Calu3 (cell line): ENCODE measurements at regions not wholly inside any gene's neighbourhood (a gene's known extent, or its start where the extent isn't known, plus 50 kb on each side); places are given as distances from the start of the nearest gene placed in this dataset.

Experiments used
- BruUV-seq: library from RNA; stranded (reverse); fragments of 400-500 nt; replicated peaks from 2 replicates; lab custom pipeline; 2021; lab: Mats Ljungman, UMichigan
- CTCF ChIA-PET: fragments of 300-600 bp; sonication (Branson Sonifier 250); formaldehyde crosslinking; loops from one replicate; lab custom pipeline; 2022; ENCODE audit warnings: antibody characterized with exemption; lab: Charles Lee
- DNase-seq: peaks from one replicate; pipeline ENCODE4 v3.0.0; 2022
- H3K27ac Mint-ChIP-seq: one replicate; pipeline ENCODE4 v1.8.0; 2022; ENCODE audit warnings: mixed read lengths; ENCODE audit not compliant: unreplicated experiment
- H3K27me3 Mint-ChIP-seq: one replicate; pipeline ENCODE4 v1.8.0; 2022; ENCODE audit warnings: mixed read lengths; ENCODE audit not compliant: unreplicated experiment
- H3K36me3 Mint-ChIP-seq: one replicate; pipeline ENCODE4 v1.8.0; 2022; ENCODE audit warnings: mild to moderate bottlenecking, moderate library complexity, mixed read lengths; ENCODE audit not compliant: insufficient read depth, unreplicated experiment
- H3K4me1 Mint-ChIP-seq: one replicate; pipeline ENCODE4 v1.8.0; 2022; ENCODE audit warnings: mild to moderate bottlenecking, low read depth, mixed read lengths; ENCODE audit not compliant: unreplicated experiment
- H3K4me3 Mint-ChIP-seq: one replicate; pipeline ENCODE4 v1.8.0; 2022; ENCODE audit warnings: mild to moderate bottlenecking, low read depth, moderate library complexity, mixed read lengths; ENCODE audit not compliant: unreplicated experiment
- H3K9me3 Mint-ChIP-seq: one replicate; pipeline ENCODE4 v1.8.0; 2022; ENCODE audit warnings: low read depth, mixed read lengths; ENCODE audit not compliant: unreplicated experiment
- CTCF ChIP-seq: fragments of 200-600 bp; IDR thresholded peaks from one replicate; pipeline ENCODE4 v1.8.0; 2022; ENCODE audit warnings: antibody characterized with exemption; ENCODE audit not compliant: unreplicated experiment
- intact Hi-C: fragments of 100-400 bp; cut with micrococcal nuclease; formaldehyde crosslinking; loops from one replicate; pipeline ENCODE4 v1.10.0; 2022; ENCODE audit not compliant: unreplicated experiment

GRCh38 chr5:52692039-52692438 lies 95.7 kb upstream of the ITGA1 start:
- H3K4me1 Mint-ChIP-seq: peaks cover 30% of the 10 kb centered on the region
- no peaks in the 10 kb centered on the region for H3K36me3 Mint-ChIP-seq
- H3K27me3 Mint-ChIP-seq: peaks cover 8% of the 10 kb centered on the region
- BruUV-seq: no TSS peak
- H3K9me3 Mint-ChIP-seq: no peaks in the 10 kb centered on the region
- intact Hi-C loops: loop anchor here (5.0 kb wide), 1 partner anchor 95 kb away; the partner anchor contains the start of genes ITGA1 and PELO
- CTCF ChIA-PET: interaction anchor here (0.9 to 2.9 kb wide), 2 partner anchors 18 to 96 kb away, joined by 3 to 12 read pairs; partner anchors contain the start of genes ITGA1 and PELO
- TF ChIP-seq CTCF: no peak
- no peak for DNase-seq
- no peak overlapping the region for H3K4me3 Mint-ChIP-seq
- H3K27ac Mint-ChIP-seq: no peak overlapping the region

- no TSS peak for BruUV-seq
These were observed 95.1 kb upstream of the ITGA1 start for GRCh38 chr5:52692606-52693005.

GRCh38 chr5:52693280-52693679 lies 94.4 kb upstream of the ITGA1 start:
- H3K9me3 Mint-ChIP-seq: no peaks in the 10 kb centered on the region
- no peak overlapping the region for H3K4me3 Mint-ChIP-seq
- H3K27me3 Mint-ChIP-seq: peaks cover 8% of the 10 kb centered on the region
- intact Hi-C loops: loop anchor here (1.0 to 5.0 kb wide), 2 partner anchors 94 to 222 kb away; partner anchors contain the start of genes ITGA1 and PELO
- peak; percentile 37 for TF ChIP-seq CTCF
- DNase-seq: peak; percentile 53
- no TSS peak for BruUV-seq
- H3K4me1 Mint-ChIP-seq: peaks cover 30% of the 10 kb centered on the region
- H3K36me3 Mint-ChIP-seq: no peaks in the 10 kb centered on the region
- CTCF ChIA-PET: interaction anchor here (0.9 to 2.9 kb wide), 6 partner anchors 9 to 222 kb away, joined by 3 to 12 read pairs (median 4); partner anchors contain the start of genes ITGA1 and PELO
- H3K27ac Mint-ChIP-seq: no peak overlapping the region

More at GRCh38 chr5:52692606-52693005, 95.1 kb upstream of the ITGA1 start:
- H3K4me1 Mint-ChIP-seq: peaks cover 30% of the 10 kb centered on the region
- TF ChIP-seq CTCF: no peak
- no peak for DNase-seq
- H3K27ac Mint-ChIP-seq: no peak overlapping the region
- peaks cover 8% of the 10 kb centered on the region for H3K27me3 Mint-ChIP-seq
- CTCF ChIA-PET: interaction anchor here (0.9 to 2.9 kb wide), 7 partner anchors 10 to 223 kb away, joined by 3 to 12 read pairs (median 4); partner anchors contain the start of genes ITGA1 and PELO
- H3K4me3 Mint-ChIP-seq: no peak overlapping the region
- no peaks in the 10 kb centered on the region for H3K9me3 Mint-ChIP-seq
- intact Hi-C loops: loop anchor here (1.0 to 5.0 kb wide), 2 partner anchors 95 to 223 kb away; partner anchors contain the start of genes ITGA1 and PELO
- no peaks in the 10 kb centered on the region for H3K36me3 Mint-ChIP-seq

GRCh38 chr5:52693836-52694235 lies 93.9 kb upstream of the ITGA1 start:
- no TSS peak for BruUV-seq
- CTCF ChIA-PET: interaction anchor here (0.9 to 1.4 kb wide), 4 partner anchors 9 to 222 kb away, joined by 3 to 5 read pairs (median 4); partner anchors contain the start of genes ITGA1 and PELO
- no peak for DNase-seq
- Mint-ChIP-seq H3K36me3 (no peaks in the 10 kb centered on the region), H3K4me3 (no peak overlapping the region), H3K27me3 (peaks cover 8% of the 10 kb centered on the region), H3K27ac (no peak overlapping the region), H3K9me3 (no peaks in the 10 kb centered on the region), H3K4me1 (peaks cover 30% of the 10 kb centered on the region)
- intact Hi-C loops: loop anchor here (1.0 to 5.0 kb wide), 2 partner anchors 93 to 221 kb away; partner anchors contain the start of genes ITGA1 and PELO
- no peak for TF ChIP-seq CTCF
